Sigmoid colon (tissue), 6 donors: ENCODE measurements at regions not wholly inside any gene's neighbourhood (a gene's known extent, or its start where the extent isn't known, plus 50 kb on each side); places are given as distances from the start of the nearest gene placed in this dataset.

Source experiments
- DNase-seq: peaks from one replicate; pipeline ENCODE4 v3.0.0-alpha.2; 2019
- H3K27ac ChIP-seq, 4 donors: fragments of 200-600 bp; sonication (generic); one replicate each; pipeline ENCODE4 v1.5.1; 2016 to 2019; ENCODE audit warnings: mild to moderate bottlenecking in 1 of 4
- H3K27me3 ChIP-seq, 3 donors: fragments of 200-600 bp; sonication (generic); one replicate each; pipeline ENCODE4 v1.5.1; 2019; ENCODE audit warnings: mild to moderate bottlenecking in 1 of 3
- H3K36me3 ChIP-seq, 4 donors: fragments of 200-600 bp; sonication (generic); one replicate each; pipeline ENCODE4 v1.5.1; 2016 to 2019
- H3K4me1 ChIP-seq, 4 donors: fragments of 200-600 bp; sonication (generic); one replicate each; pipeline ENCODE4 v1.5.1; 2017 to 2019
- H3K4me3 ChIP-seq, 4 donors: fragments of 200-600 bp; sonication (generic); one replicate each; pipeline ENCODE4 v1.5.1; 2017 to 2019; ENCODE audit warnings: mild to moderate bottlenecking in 2 of 4, moderate library complexity in 1 of 4
- H3K9me3 ChIP-seq, 4 donors: fragments of 200-600 bp in 3 of 4; sonication (generic) in 3 of 4; one replicate each; pipeline versions ENCODE4 v1.5.1 to v1.6.1; 2013 to 2019
- CTCF ChIP-seq, 4 experiments: fragments of 450-650 bp in 3 of 4; fragments of 200-600 bp in 1 of 4; IDR thresholded peaks; one replicate each; pipeline ENCODE4 v1.5.1; 2016 to 2019; ENCODE audit warnings: antibody characterized with exemption in 4 of 4, mild to moderate bottlenecking in 3 of 4, moderate library complexity in 2 of 4
- EP300 ChIP-seq, 4 donors: sonication (generic); formaldehyde crosslinking; IDR thresholded peaks; one replicate each; pipeline ENCODE4 v1.6.1; 2017; ENCODE audit warnings: antibody characterized with exemption in 4 of 4
- POLR2A ChIP-seq, 2 donors: fragments of 450-650 bp; IDR thresholded peaks; one replicate each; pipeline ENCODE4 v1.6.1; 2016; ENCODE audit warnings: antibody characterized with exemption in 2 of 2, mild to moderate bottlenecking in 2 of 2, moderate library complexity in 2 of 2
- POLR2AphosphoS5 ChIP-seq, 4 donors: sonication (generic); formaldehyde crosslinking; IDR thresholded peaks; one replicate each; pipeline ENCODE4 v1.6.1; 2017; ENCODE audit warnings: antibody characterized with exemption in 4 of 4
- WGBS, 2 donors: extraction: QIAGEN DNeasy Blood & Tissue Kit; methylation state at CpG; one replicate each; pipeline ENCODE4 v1.1.7; 2013; 5-methylcytosine and 5-hydroxymethylcytosine counted together
- intact Hi-C: fragments of 100-400 bp; cut with DNase I; formaldehyde crosslinking; loops from one replicate; pipeline ENCODE4 v1.15.1; 2023
- donor health status: healthy with polysubstance abuse.
- donor health status: healthy.

GRCh38 chr15:68491415-68492106, 59.6 kb upstream of the ITGA11 start:
- H3K27me3 ChIP-seq: no peaks in the 10 kb centered on the region
- DNase-seq: no peak
- intact Hi-C loops: no loop called here
- no peaks in the 10 kb centered on the region for H3K9me3 ChIP-seq
- H3K36me3 ChIP-seq: no peaks in the 10 kb centered on the region
- WGBS, 2 donors: 76 to 92% methylated on average over 5 of the region's 5 CpGs
- H3K27ac ChIP-seq: no peak overlapping the region
- H3K4me3 ChIP-seq: no peak overlapping the region
- H3K4me1 ChIP-seq: peaks cover 0 to 6% (median 0%) of the 10 kb centered on the region in 4 donors
- TF ChIP-seq CTCF (IDR thresholded peaks at IDR 0.05) (no peak), EP300 (IDR thresholded peaks at IDR 0.05) (no peak), POLR2AphosphoS5 (IDR thresholded peaks at IDR 0.05) (no peak)

DNA sequence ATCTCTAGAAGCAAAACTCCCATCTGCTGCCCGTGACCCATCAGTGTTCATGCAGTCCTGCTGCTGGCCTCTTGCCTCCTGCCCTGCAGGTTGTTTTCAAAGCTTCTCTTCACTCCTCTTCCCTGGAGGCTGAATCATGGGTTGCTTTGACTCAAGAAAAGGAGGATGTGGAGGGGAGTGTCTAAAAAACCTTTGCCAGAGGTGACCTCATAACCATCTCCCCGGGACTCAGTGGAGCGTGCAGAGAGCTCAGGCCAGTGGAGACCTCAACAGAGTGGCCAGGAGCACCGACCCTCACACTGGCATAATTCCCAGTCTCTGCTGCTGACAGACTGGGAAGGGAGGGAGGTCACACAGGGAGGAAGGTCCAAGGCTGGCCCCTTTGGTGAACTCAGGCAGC, 60.9 kb upstream of the ITGA11 start:
- H3K4me1 ChIP-seq: peaks cover 0 to 6% (median 0%) of the 10 kb centered on the region in 4 donors
- intact Hi-C loops: no loop called here
- H3K9me3 ChIP-seq: no peaks in the 10 kb centered on the region
- WGBS, 2 donors: 59 to 76% methylated on average over 4 of the region's 4 CpGs
- no peak for TF ChIP-seq EP300 (IDR thresholded peaks at IDR 0.05)
- TF ChIP-seq POLR2A (IDR thresholded peaks at IDR 0.05): no peak
- no peak for TF ChIP-seq CTCF (IDR thresholded peaks at IDR 0.05)
- TF ChIP-seq POLR2AphosphoS5 (IDR thresholded peaks at IDR 0.05): no peak
- H3K36me3 ChIP-seq: no peaks in the 10 kb centered on the region
- H3K27me3 ChIP-seq: no peaks in the 10 kb centered on the region
- no peak for DNase-seq
- no peak overlapping the region for H3K4me3 ChIP-seq
- H3K27ac ChIP-seq: no peak overlapping the region

- H3K27ac ChIP-seq: no peak overlapping the region
- no peaks in the 10 kb centered on the region for H3K27me3 ChIP-seq
- H3K4me3 ChIP-seq: no peak overlapping the region
- intact Hi-C loops: no loop called here
- no peak for TF ChIP-seq CTCF (IDR thresholded peaks at IDR 0.05)
- TF ChIP-seq POLR2AphosphoS5 (IDR thresholded peaks at IDR 0.05): no peak
- H3K4me1 ChIP-seq: peaks cover 0 to 6% (median 0%) of the 10 kb centered on the region in 4 donors
- no peak for DNase-seq
- no peaks in the 10 kb centered on the region for H3K36me3 ChIP-seq
- no peaks in the 10 kb centered on the region for H3K9me3 ChIP-seq
- WGBS, 2 donors: 81 to 91% methylated on average over 3 of the region's 3 CpGs
Measured at GRCh38 chr15:68493629-68494028, 61.7 kb upstream of the ITGA11 start.

- DNase-seq: no peak
- no peaks in the 10 kb centered on the region for H3K36me3 ChIP-seq
- 77 to 82% methylated on average over 2 of the region's 2 CpGs for WGBS, 2 donors
- intact Hi-C loops: no loop called here
- no peak for TF ChIP-seq CTCF (IDR thresholded peaks at IDR 0.05)
- no peak for TF ChIP-seq POLR2A (IDR thresholded peaks at IDR 0.05)
- no peak for TF ChIP-seq EP300 (IDR thresholded peaks at IDR 0.05)
- no peak for TF ChIP-seq POLR2AphosphoS5 (IDR thresholded peaks at IDR 0.05)
- no peak overlapping the region for H3K4me3 ChIP-seq
- H3K9me3 ChIP-seq: no peaks in the 10 kb centered on the region
- H3K27ac ChIP-seq: no peak overlapping the region
- H3K27me3 ChIP-seq: no peaks in the 10 kb centered on the region
- peaks cover 0 to 6% (median 0%) of the 10 kb centered on the region in 4 donors for H3K4me1 ChIP-seq
Measured at GRCh38 chr15:68494573-68495110, 62.7 kb upstream of the ITGA11 start.
